ENCODE measurements at regions not wholly inside any gene's neighbourhood (a gene's known extent, or its start where the extent isn't known, plus 50 kb on each side); places are given as distances from the start of the nearest gene placed in this dataset.

DNA sequence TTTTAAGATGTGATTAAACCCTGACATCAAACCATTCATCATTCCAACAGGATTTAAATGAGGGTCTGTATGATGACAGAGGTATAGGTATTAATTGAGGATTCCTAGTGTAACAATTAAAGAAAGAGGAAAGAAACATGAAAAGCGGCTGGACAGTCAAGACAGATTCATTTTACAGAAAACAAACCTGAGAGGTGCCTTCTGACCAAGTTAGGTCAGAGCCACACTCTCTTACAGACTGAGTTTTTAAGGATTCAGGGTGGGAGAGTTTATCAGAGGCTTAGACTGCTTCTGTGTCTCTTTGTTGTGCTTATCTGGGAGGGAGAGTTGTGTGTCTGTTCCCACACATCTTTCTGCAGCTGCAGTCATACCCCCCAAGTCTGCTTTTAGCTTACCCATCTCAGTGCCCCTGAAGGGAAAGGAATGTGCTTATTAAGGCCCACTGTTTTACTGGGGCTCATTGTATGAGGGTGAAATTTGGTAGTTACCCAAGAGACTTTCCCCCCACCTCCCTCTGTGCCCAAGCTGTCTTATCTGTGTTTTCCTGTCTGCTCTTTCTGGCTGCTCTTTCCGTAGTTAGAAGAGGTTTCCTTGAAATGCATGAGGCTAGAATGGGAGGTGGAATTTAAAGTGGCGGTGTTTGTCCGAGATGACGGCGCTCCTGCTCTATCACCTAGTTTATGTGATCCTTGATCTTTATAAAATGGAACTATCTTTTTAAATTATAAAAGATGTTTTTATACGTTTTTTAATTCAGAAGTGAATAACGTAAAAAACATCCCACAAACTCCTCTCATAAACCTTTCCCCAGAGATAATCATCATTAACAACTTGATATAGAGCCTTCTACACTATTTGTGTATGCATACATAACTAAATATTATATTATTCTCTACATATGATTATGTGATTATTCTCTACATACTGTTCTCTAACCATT is 96.0 kb upstream of the TNFSF4 start:
- no peak overlapping the region for H3K4me3 ChIP-seq
- H3K36me3 ChIP-seq = no peaks in the 10 kb centered on the region
- H3K4me1 ChIP-seq = no peaks in the 10 kb centered on the region
- no peak for DNase-seq (ENCODE audit: low spot score in 2 of 2)
- H3K27ac ChIP-seq = no peak overlapping the region
- no peak for TF ChIP-seq POLR2A (IDR thresholded peaks at IDR 0.05)
- TF ChIP-seq, protein P1, sequence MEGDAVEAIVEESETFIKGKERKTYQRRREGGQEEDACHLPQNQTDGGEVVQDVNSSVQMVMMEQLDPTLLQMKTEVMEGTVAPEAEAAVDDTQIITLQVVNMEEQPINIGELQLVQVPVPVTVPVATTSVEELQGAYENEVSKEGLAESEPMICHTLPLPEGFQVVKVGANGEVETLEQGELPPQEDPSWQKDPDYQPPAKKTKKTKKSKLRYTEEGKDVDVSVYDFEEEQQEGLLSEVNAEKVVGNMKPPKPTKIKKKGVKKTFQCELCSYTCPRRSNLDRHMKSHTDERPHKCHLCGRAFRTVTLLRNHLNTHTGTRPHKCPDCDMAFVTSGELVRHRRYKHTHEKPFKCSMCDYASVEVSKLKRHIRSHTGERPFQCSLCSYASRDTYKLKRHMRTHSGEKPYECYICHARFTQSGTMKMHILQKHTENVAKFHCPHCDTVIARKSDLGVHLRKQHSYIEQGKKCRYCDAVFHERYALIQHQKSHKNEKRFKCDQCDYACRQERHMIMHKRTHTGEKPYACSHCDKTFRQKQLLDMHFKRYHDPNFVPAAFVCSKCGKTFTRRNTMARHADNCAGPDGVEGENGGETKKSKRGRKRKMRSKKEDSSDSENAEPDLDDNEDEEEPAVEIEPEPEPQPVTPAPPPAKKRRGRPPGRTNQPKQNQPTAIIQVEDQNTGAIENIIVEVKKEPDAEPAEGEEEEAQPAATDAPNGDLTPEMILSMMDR (IDR thresholded peaks at IDR 0.05) = no peak
- no peak for TF ChIP-seq POLR2AphosphoS5 (IDR thresholded peaks at IDR 0.05)
- H3K9me3 ChIP-seq = no peaks in the 10 kb centered on the region
- intact Hi-C loops (cut with DNase I; ENCODE audit: low total_unique reads) = no loop called here
- H3K27me3 ChIP-seq = no peaks in the 10 kb centered on the region

DNA sequence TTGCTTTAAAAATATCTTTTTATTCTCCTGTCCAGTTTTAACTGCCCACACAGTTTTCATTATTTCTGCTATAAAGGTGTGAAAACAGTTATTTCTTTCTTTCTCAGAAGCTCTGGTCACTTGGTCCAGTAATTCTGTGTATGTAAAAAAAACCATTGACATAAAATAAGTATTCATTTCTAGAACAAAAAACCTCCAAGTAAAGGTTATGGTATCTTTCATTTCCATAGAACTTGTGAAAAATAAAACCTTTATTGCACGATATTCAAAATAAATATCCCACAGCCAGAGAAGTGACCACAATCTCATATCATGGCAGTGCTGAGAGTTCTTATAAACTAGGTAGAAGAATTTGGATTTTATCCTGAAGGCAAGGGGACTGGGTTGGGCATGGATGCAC is 96.9 kb upstream of the TNFSF4 start:
- Histone ChIP-seq H3K27me3 (no peaks in the 10 kb centered on the region), H3K4me1 (no peaks in the 10 kb centered on the region), H3K9me3 (no peaks in the 10 kb centered on the region), H3K4me3 (no peak overlapping the region), H3K27ac (no peak overlapping the region), H3K36me3 (no peaks in the 10 kb centered on the region)
- DNase-seq (ENCODE audit: low spot score in 2 of 2) = no peak
- intact Hi-C loops (cut with DNase I; ENCODE audit: low total_unique reads) = no loop called here
- TF ChIP-seq POLR2AphosphoS5 (IDR thresholded peaks at IDR 0.05) (no peak), POLR2A (IDR thresholded peaks at IDR 0.05) (no peak)
- TF ChIP-seq, protein P1 (IDR thresholded peaks at IDR 0.05) = no peak

DNA sequence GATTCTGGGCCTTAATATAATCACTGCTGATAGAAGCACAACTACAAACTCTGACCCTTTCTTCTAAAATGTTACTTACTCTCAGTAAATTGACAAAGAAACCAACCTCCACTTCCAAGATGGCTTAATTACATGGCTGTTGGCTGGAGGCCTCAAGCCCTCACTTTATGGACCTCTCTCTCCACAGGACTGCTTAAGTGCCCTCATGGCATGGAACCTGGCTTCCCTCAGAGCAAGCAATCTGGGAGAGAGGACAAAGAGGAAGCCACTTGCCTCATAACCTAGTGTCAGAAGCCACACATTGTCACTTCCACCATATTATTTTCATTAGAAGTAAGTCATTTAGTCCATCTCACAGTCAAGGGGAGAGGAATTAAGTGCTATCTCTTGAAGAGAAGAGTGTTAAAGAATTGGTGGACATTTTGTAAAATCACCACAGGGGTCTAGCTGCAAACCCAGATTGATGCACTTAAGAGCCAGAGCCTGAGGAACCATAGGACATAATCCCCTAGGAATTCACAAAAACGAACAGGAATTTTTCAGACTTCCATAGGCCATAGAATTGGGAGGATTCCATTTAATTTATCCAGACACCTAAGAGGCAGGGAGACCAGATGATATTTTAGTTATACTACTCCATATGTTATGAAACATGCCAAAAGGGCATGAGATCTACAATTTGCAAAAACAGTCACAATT is 97.5 kb upstream of the TNFSF4 start:
- DNase-seq (ENCODE audit: low spot score in 2 of 2) = no peak
- Histone ChIP-seq H3K4me3 (no peak overlapping the region), H3K36me3 (no peaks in the 10 kb centered on the region), H3K27ac (no peak overlapping the region), H3K27me3 (no peaks in the 10 kb centered on the region), H3K9me3 (no peaks in the 10 kb centered on the region), H3K4me1 (no peaks in the 10 kb centered on the region)
- intact Hi-C loops (cut with DNase I; ENCODE audit: low total_unique reads) = no loop called here
- TF ChIP-seq, protein P1 (IDR thresholded peaks at IDR 0.05) = no peak
- no peak for TF ChIP-seq POLR2A (IDR thresholded peaks at IDR 0.05)
- no peak for TF ChIP-seq POLR2AphosphoS5 (IDR thresholded peaks at IDR 0.05)

DNA sequence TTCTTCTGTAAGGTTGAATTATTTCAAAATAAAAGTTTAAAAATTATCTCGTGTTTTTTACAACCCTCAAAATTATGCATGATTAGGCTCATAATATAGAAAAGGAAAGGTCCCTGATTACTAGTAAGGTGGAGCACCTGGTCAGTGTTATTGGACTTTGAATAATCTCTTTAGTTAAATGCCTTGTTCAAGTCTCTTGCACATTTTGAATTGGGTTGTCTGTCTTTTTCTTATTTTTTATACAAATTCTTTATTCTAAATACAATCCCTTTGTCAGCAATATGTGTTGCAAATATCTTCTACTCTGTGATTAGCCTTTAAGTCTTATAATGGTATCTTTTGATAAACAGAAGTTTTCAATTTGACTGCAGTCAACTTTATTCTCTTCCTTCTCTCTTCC is 100.7 kb upstream of the TNFSF4 start:
- H3K36me3 ChIP-seq = no peaks in the 10 kb centered on the region
- no peak overlapping the region for H3K4me3 ChIP-seq
- H3K9me3 ChIP-seq = no peaks in the 10 kb centered on the region
- no peaks in the 10 kb centered on the region for H3K4me1 ChIP-seq
- intact Hi-C loops (cut with DNase I; ENCODE audit: low total_unique reads) = no loop called here
- H3K27me3 ChIP-seq = no peaks in the 10 kb centered on the region
- no peak overlapping the region for H3K27ac ChIP-seq
- TF ChIP-seq, protein P1 (IDR thresholded peaks at IDR 0.05) = no peak
- TF ChIP-seq POLR2A (IDR thresholded peaks at IDR 0.05) (no peak), POLR2AphosphoS5 (IDR thresholded peaks at IDR 0.05) (no peak)
- DNase-seq (ENCODE audit: low spot score in 2 of 2) = no peak

- TF ChIP-seq POLR2AphosphoS5 (IDR thresholded peaks at IDR 0.05) (no peak), POLR2A (IDR thresholded peaks at IDR 0.05) (no peak)
- TF ChIP-seq, protein P1 (IDR thresholded peaks at IDR 0.05) = no peak
- Histone ChIP-seq H3K4me1 (no peaks in the 10 kb centered on the region), H3K4me3 (no peak overlapping the region)
These were observed 107.5 kb upstream of the TNFSF4 start for GRCh38 chr1:173314656-173315055.

More at GRCh38 chr1:173314656-173315055, 107.5 kb upstream of the TNFSF4 start:
- Histone ChIP-seq H3K27ac (no peak overlapping the region), H3K27me3 (no peaks in the 10 kb centered on the region), H3K36me3 (no peaks in the 10 kb centered on the region), H3K9me3 (peaks cover 0 to 4% of the 10 kb centered on the region in 2 donors)
- DNase-seq (ENCODE audit: low spot score in 2 of 2) = no peak
- intact Hi-C loops (cut with DNase I; ENCODE audit: low total_unique reads) = no loop called here
